ENCODE measurements at regions not wholly inside any gene's neighbourhood (a gene's known extent, or its start where the extent isn't known, plus 50 kb on each side); places are given as distances from the start of the nearest gene placed in this dataset.

DNA sequence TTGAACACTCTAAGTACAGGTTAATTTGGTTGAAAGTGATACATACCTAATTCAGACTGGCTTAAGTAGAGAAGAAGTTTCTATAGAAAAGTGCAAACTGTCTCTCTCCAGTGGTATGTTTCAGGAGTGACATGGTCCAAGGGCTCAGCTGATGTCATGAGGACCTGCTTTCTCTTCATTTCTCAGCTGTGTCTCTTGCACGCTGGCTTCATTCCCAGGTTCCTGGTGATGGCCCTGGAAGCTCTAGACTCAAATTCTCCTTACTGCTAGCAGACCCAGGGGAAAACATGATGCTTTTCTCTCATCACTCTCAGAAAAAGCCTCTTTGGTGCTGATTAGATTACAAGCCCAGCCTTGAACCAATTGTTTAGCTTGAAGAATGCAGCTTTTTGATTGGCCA is 211.9 kb upstream of the CLINT1 start:
- Histone ChIP-seq H3K27me3 (replicated peaks; ENCODE audit: control insufficient read depth, insufficient read depth, low read length) (no peaks in the 10 kb centered on the region), H3K36me3 (ENCODE audit: control insufficient read depth, insufficient read depth, low read length) (no peaks in the 10 kb centered on the region), H3K4me3 (replicated peaks; ENCODE audit: low read depth, low read length) (no peak overlapping the region)
- no peak for DNase-seq (ENCODE audit: extremely low read depth, insufficient read length)
- TF ChIP-seq, protein P1, sequence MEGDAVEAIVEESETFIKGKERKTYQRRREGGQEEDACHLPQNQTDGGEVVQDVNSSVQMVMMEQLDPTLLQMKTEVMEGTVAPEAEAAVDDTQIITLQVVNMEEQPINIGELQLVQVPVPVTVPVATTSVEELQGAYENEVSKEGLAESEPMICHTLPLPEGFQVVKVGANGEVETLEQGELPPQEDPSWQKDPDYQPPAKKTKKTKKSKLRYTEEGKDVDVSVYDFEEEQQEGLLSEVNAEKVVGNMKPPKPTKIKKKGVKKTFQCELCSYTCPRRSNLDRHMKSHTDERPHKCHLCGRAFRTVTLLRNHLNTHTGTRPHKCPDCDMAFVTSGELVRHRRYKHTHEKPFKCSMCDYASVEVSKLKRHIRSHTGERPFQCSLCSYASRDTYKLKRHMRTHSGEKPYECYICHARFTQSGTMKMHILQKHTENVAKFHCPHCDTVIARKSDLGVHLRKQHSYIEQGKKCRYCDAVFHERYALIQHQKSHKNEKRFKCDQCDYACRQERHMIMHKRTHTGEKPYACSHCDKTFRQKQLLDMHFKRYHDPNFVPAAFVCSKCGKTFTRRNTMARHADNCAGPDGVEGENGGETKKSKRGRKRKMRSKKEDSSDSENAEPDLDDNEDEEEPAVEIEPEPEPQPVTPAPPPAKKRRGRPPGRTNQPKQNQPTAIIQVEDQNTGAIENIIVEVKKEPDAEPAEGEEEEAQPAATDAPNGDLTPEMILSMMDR (IDR thresholded peaks at IDR 0.05; ENCODE audit: insufficient read depth, low read length, poor library complexity, severe bottlenecking) = no peak

DNA sequence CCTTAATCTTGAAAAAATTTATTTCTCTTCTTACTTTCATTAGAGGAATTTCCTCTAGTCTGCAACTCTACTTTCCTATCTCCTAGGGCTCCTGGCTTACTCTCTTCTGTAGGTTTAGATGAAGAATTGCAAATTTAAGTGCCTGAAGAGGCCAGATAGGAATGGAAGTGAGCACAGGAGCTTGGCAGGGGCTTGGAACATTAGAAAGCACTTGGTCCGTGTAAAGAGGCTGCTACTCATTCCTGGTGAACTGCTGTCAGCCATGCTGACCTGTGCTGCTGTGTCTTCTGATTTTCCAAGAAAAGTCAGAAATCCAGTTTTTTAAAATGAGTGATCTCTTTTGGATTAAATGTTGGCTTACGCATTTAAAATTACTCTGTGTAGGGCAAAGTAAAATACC is 210.9 kb upstream of the CLINT1 start:
- DNase-seq (ENCODE audit: extremely low read depth, insufficient read length) = no peak
- TF ChIP-seq, protein P1 (IDR thresholded peaks at IDR 0.05; ENCODE audit: insufficient read depth, low read length, poor library complexity, severe bottlenecking) = no peak
- no peak overlapping the region for H3K4me3 ChIP-seq (replicated peaks; ENCODE audit: low read depth, low read length)
- H3K27me3 ChIP-seq (replicated peaks; ENCODE audit: control insufficient read depth, insufficient read depth, low read length) = no peaks in the 10 kb centered on the region
- H3K36me3 ChIP-seq (ENCODE audit: control insufficient read depth, insufficient read depth, low read length) = no peaks in the 10 kb centered on the region

DNA sequence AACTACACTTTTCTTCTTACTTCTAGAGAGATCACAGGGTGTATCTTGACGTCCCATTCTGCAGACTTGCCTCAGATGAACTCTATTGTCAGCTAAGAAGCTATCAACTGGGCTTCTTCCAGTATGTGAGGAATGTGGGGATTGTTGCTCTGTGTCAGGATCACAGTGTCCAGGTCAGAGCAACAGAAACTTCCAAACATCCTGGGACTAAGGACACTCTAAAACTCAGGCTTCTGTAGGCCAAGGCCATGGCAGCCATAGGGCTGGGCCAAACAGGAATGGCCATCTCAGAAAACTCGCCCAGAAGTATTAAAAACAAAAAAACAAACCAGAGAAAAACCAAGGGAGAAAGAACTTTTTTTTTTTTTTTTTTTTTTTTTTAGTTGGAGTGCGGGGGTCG is 210.0 kb upstream of the CLINT1 start:
- Histone ChIP-seq H3K36me3 (ENCODE audit: control insufficient read depth, insufficient read depth, low read length) (no peaks in the 10 kb centered on the region), H3K4me3 (replicated peaks; ENCODE audit: low read depth, low read length) (no peak overlapping the region), H3K27me3 (replicated peaks; ENCODE audit: control insufficient read depth, insufficient read depth, low read length) (no peaks in the 10 kb centered on the region)
- no peak for DNase-seq (ENCODE audit: extremely low read depth, insufficient read length)
- TF ChIP-seq, protein P1 (IDR thresholded peaks at IDR 0.05; ENCODE audit: insufficient read depth, low read length, poor library complexity, severe bottlenecking) = no peak

DNA sequence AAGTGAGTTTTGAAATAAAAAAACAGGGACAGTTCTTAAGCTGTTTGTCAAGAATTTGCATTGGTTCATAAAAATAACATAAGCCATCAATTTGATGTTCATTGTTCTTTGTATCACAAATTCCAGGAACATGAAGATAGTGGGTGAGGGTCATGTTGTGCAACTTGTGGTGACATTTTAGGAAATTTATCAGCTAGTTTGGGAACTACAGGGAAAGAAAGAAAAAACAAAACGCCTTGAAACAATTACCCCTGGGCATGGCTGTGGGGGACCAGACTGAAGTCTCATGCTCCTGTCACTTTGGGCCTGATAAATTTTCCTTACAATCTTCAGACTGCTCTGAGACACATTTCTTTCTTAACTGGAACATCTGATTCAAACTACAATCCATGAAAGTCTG is 207.1 kb upstream of the CLINT1 start:
- H3K4me3 ChIP-seq (replicated peaks; ENCODE audit: low read depth, low read length) = no peak overlapping the region
- no peaks in the 10 kb centered on the region for H3K27me3 ChIP-seq (replicated peaks; ENCODE audit: control insufficient read depth, insufficient read depth, low read length)
- TF ChIP-seq, protein P1 (IDR thresholded peaks at IDR 0.05; ENCODE audit: insufficient read depth, low read length, poor library complexity, severe bottlenecking) = no peak
- DNase-seq (ENCODE audit: extremely low read depth, insufficient read length) = no peak
- no peaks in the 10 kb centered on the region for H3K36me3 ChIP-seq (ENCODE audit: control insufficient read depth, insufficient read depth, low read length)

DNA sequence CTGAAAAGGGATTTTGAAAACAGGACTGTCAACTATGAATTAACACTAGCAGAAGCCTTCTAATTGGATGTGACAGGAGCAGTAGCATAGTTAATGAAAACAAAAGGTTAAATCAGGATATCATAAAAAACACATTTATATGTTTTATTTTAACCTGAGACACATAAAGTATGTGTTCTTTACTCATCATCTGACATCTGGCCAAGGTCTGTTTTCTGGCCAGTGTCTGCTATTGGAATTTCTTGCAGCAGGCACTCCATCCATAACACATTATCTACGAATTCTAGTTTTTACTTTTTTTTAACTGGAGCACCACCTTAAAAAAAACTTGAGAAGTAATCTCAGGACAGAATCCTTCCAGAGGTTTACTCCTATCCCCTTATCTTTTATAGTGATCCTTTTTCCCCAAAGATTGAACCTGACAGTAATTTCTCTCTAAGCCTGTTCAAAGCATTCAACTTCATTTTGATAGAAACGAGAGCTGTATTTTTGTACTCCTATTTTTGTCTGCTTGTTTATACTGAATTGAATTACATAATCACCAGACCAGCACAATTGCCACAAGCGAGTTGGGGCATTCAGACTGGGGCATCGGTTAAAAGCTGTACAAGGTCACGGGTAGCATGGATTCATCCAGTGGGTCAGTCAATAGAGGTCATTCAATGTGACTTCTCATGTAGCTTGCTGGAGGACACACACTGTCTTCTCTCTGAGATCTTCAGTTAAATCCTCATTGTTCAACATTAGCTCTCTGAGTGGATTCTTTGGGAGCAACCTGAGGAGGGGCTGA is 205.6 kb upstream of the CLINT1 start:
- Histone ChIP-seq H3K36me3 (ENCODE audit: control insufficient read depth, insufficient read depth, low read length) (no peaks in the 10 kb centered on the region), H3K4me3 (replicated peaks; ENCODE audit: low read depth, low read length) (no peak overlapping the region), H3K27me3 (replicated peaks; ENCODE audit: control insufficient read depth, insufficient read depth, low read length) (no peaks in the 10 kb centered on the region)
- TF ChIP-seq, protein P1 (IDR thresholded peaks at IDR 0.05; ENCODE audit: insufficient read depth, low read length, poor library complexity, severe bottlenecking) = no peak
- DNase-seq (ENCODE audit: extremely low read depth, insufficient read length) = no peak

Data from GM06990 (cell line).